HEK293 (cell line): ENCODE measurements at regions not wholly inside any gene's neighbourhood (a gene's known extent, or its start where the extent isn't known, plus 50 kb on each side); places are given as distances from the start of the nearest gene placed in this dataset.

Experiments used
- CTCF ChIA-PET: fragments of 350-600 bp; formaldehyde crosslinking; extraction: SDS; loops from one replicate; lab custom pipeline; 2021; ENCODE audit warnings: antibody characterized with exemption; lab: Yijun Ruan, JAX
- POLR2A ChIA-PET: fragments of 300-600 bp; formaldehyde crosslinking; extraction: SDS; loops from one replicate; lab custom pipeline; 2020; ENCODE audit warnings: antibody characterized with exemption, inconsistent platforms; lab: Yijun Ruan, JAX
- H3K27ac ChIP-seq: fragments of 200-500 bp; sonication (Bioruptor generic); 2 replicates; pipeline ENCODE4 v1.5.1; 2014; ENCODE audit warnings: low read depth, low read length, control low read depth, inconsistent platforms; ENCODE audit errors: extremely low read depth
- H3K36me3 ChIP-seq, 2 experiments: fragments of 200-500 bp in 1 of 2; sonication (Bioruptor generic) in 1 of 2; 1 replicate in 1 of 2; 2 replicates in 1 of 2; pipeline ENCODE4 v1.5.1; 2014 to 2017; ENCODE audit warnings: inconsistent platforms in 2 of 2, low read length in 2 of 2; ENCODE audit not compliant: control insufficient read depth in 2 of 2, insufficient read depth in 1 of 2
- H3K4me1 ChIP-seq: fragments of 200-500 bp; sonication (Bioruptor generic); 2 replicates; pipeline ENCODE4 v1.5.1; 2014; ENCODE audit warnings: mild to moderate bottlenecking, low read length, inconsistent platforms; ENCODE audit not compliant: control insufficient read depth, insufficient read depth
- H3K4me3 ChIP-seq: 2 replicates; pipeline ENCODE4 v1.5.1; 2011; ENCODE audit warnings: low read depth, mild to moderate bottlenecking, control low read depth, low read length, moderate library complexity
- H3K9me3 ChIP-seq: fragments of 200-500 bp; sonication (Bioruptor generic); 2 replicates; pipeline ENCODE4 v1.5.1; 2014; ENCODE audit warnings: low read depth, low read length, inconsistent platforms; ENCODE audit not compliant: control insufficient read depth, insufficient read depth
- EGR2 ChIP-seq: fragments of 450-650 bp; formaldehyde crosslinking; IDR thresholded peaks from 2 replicates; pipeline ENCODE4 v1.5.1; 2016; ENCODE audit warnings: low read depth, missing biosample characterization, missing genetic modification characterization
- HOXD13 ChIP-seq: sonication (generic); formaldehyde crosslinking; IDR thresholded peaks from 2 replicates; pipeline ENCODE4 v1.8.0; 2022; ENCODE audit warnings: missing genetic modification reagents, borderline replicate concordance
- OVOL3 ChIP-seq: fragments of 450-650 bp; formaldehyde crosslinking; IDR thresholded peaks from 2 replicates; pipeline ENCODE4 v1.5.1; 2016; ENCODE audit warnings: missing biosample characterization, missing genetic modification characterization
- SALL2 ChIP-seq: fragments of 450-650 bp; formaldehyde crosslinking; IDR thresholded peaks from 2 replicates; pipeline ENCODE4 v1.5.0; 2017; ENCODE audit warnings: missing biosample characterization, mild to moderate bottlenecking, missing genetic modification characterization, borderline replicate concordance
- SP7 ChIP-seq: fragments of 450-650 bp; formaldehyde crosslinking; IDR thresholded peaks from 2 replicates; pipeline ENCODE4 v1.5.1; 2016; ENCODE audit warnings: missing biosample characterization, missing genetic modification characterization
- TRIM28 ChIP-seq: IDR thresholded peaks from 2 replicates; pipeline ENCODE4 v1.6.1; 2011; ENCODE audit warnings: low read length, control low read depth, borderline replicate concordance
- YY2 ChIP-seq: fragments of 450-650 bp; formaldehyde crosslinking; IDR thresholded peaks from 2 replicates; pipeline ENCODE4 v1.5.1; 2016; ENCODE audit warnings: missing biosample characterization, missing genetic modification characterization
- ZBTB17 ChIP-seq: fragments of 450-650 bp; formaldehyde crosslinking; IDR thresholded peaks from 2 replicates; pipeline ENCODE4 v1.5.1; 2016; ENCODE audit warnings: missing biosample characterization, missing genetic modification characterization
- ZNF133 ChIP-seq: fragments of 450-650 bp; formaldehyde crosslinking; IDR thresholded peaks from 2 replicates; pipeline ENCODE4 v1.5.1; 2016; ENCODE audit warnings: missing biosample characterization, missing genetic modification characterization
- ZNF175 ChIP-seq: fragments of 450-650 bp; formaldehyde crosslinking; IDR thresholded peaks from 2 replicates; pipeline ENCODE4 v1.5.1; 2016; ENCODE audit warnings: missing biosample characterization, missing genetic modification characterization
- ZNF2 ChIP-seq: fragments of 450-650 bp; formaldehyde crosslinking; IDR thresholded peaks from 2 replicates; pipeline ENCODE4 v1.5.1; 2016; ENCODE audit warnings: missing biosample characterization, missing genetic modification characterization
- ZNF202 ChIP-seq: fragments of 450-650 bp; formaldehyde crosslinking; IDR thresholded peaks from 2 replicates; pipeline ENCODE4 v1.5.1; 2016; ENCODE audit warnings: missing biosample characterization, missing genetic modification characterization, borderline replicate concordance
- ZNF221 ChIP-seq: fragments of 450-650 bp; formaldehyde crosslinking; IDR thresholded peaks from 2 replicates; pipeline ENCODE4 v1.5.1; 2017; ENCODE audit warnings: missing biosample characterization, missing genetic modification characterization, borderline replicate concordance
- ZNF248 ChIP-seq: fragments of 450-650 bp; formaldehyde crosslinking; IDR thresholded peaks from 2 replicates; pipeline ENCODE4 v1.5.1; 2017; ENCODE audit warnings: missing biosample characterization, missing genetic modification characterization
- ZNF473 ChIP-seq: fragments of 450-650 bp; formaldehyde crosslinking; IDR thresholded peaks from 2 replicates; pipeline ENCODE4 v1.5.1; 2017; ENCODE audit warnings: missing biosample characterization, missing genetic modification characterization
- ZNF521 ChIP-seq: fragments of 450-650 bp; formaldehyde crosslinking; IDR thresholded peaks from 2 replicates; pipeline ENCODE4 v1.5.1; 2017; ENCODE audit warnings: missing biosample characterization, mild to moderate bottlenecking, missing genetic modification characterization
- ZNF624 ChIP-seq: fragments of 450-650 bp; formaldehyde crosslinking; IDR thresholded peaks from 2 replicates; pipeline ENCODE4 v1.5.1; 2017; ENCODE audit warnings: missing biosample characterization, missing genetic modification characterization
- ZNF837 ChIP-seq: fragments of 450-650 bp; formaldehyde crosslinking; IDR thresholded peaks from 2 replicates; pipeline ENCODE4 v1.5.1; 2016; ENCODE audit warnings: missing biosample characterization, missing genetic modification characterization
- TF ChIP-seq, protein P1 (sequence below): fragments of 450-650 bp; formaldehyde crosslinking; IDR thresholded peaks from 2 replicates; pipeline ENCODE4 v1.5.1; 2016; ENCODE audit warnings: missing biosample characterization, missing genetic modification characterization, low read depth
- TF ChIP-seq, protein P2 (sequence below): fragments of 450-650 bp; formaldehyde crosslinking; IDR thresholded peaks from 2 replicates; pipeline ENCODE4 v1.5.1; 2016; ENCODE audit warnings: missing biosample characterization, missing genetic modification characterization
- TF ChIP-seq, protein P3 (sequence below): fragments of 450-650 bp; formaldehyde crosslinking; IDR thresholded peaks from 2 replicates; pipeline ENCODE4 v1.5.1; 2016; ENCODE audit warnings: missing biosample characterization, missing genetic modification characterization, low read depth
- TF ChIP-seq, protein P4 (sequence below): fragments of 450-650 bp; formaldehyde crosslinking; IDR thresholded peaks from 2 replicates; pipeline ENCODE4 v1.5.1; 2016; ENCODE audit warnings: missing biosample characterization, missing genetic modification characterization
- TF ChIP-seq, protein P5 (sequence below): fragments of 450-650 bp; formaldehyde crosslinking; IDR thresholded peaks from 2 replicates; pipeline ENCODE4 v1.5.1; 2016; ENCODE audit warnings: missing biosample characterization, missing genetic modification characterization
- TF ChIP-seq, protein P6 (sequence below): fragments of 450-650 bp; formaldehyde crosslinking; IDR thresholded peaks from 2 replicates; pipeline ENCODE4 v1.5.1; 2017; ENCODE audit warnings: missing biosample characterization, missing genetic modification characterization

DNA sequence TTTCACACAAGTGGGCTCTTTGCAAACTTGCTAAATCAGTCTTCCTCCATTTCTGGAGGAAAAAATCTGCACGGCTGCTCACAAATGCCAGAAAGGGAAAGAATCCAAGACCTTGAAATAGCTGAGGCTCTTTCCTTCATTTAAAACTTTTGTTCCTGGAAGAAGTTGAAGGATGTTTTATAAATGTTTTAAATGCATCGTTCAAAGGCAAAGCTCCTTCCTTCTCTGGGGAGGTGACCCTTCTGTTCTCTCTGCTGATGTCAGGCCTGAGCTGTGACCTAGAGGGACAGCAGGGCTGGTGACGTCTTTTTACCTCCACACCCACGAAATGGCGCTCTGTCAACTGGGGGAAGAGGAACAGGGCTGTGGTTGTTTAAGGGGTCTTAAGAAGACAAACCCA, 376.4 kb upstream of the ZNF507 start:
- H3K27ac ChIP-seq, result no peak overlapping the region
- no peak overlapping the region for H3K4me3 ChIP-seq
- H3K9me3 ChIP-seq, result no peaks in the 10 kb centered on the region
- no peak for TF ChIP-seq ZNF624 (tag by site-specific recombination)
- no peak for TF ChIP-seq ZBTB17 (tag by site-specific recombination)
- TF ChIP-seq, protein P1, sequence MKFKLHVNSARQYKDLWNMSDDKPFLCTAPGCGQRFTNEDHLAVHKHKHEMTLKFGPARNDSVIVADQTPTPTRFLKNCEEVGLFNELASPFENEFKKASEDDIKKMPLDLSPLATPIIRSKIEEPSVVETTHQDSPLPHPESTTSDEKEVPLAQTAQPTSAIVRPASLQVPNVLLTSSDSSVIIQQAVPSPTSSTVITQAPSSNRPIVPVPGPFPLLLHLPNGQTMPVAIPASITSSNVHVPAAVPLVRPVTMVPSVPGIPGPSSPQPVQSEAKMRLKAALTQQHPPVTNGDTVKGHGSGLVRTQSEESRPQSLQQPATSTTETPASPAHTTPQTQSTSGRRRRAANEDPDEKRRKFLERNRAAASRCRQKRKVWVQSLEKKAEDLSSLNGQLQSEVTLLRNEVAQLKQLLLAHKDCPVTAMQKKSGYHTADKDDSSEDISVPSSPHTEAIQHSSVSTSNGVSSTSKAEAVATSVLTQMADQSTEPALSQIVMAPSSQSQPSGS (tag by site-specific recombination), result no peak
- TF ChIP-seq, protein P2, sequence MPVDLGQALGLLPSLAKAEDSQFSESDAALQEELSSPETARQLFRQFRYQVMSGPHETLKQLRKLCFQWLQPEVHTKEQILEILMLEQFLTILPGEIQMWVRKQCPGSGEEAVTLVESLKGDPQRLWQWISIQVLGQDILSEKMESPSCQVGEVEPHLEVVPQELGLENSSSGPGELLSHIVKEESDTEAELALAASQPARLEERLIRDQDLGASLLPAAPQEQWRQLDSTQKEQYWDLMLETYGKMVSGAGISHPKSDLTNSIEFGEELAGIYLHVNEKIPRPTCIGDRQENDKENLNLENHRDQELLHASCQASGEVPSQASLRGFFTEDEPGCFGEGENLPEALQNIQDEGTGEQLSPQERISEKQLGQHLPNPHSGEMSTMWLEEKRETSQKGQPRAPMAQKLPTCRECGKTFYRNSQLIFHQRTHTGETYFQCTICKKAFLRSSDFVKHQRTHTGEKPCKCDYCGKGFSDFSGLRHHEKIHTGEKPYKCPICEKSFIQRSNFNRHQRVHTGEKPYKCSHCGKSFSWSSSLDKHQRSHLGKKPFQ, result no peak
- ChIA-PET POLR2A (no interaction called here), CTCF (no interaction called here)
- no peaks in the 10 kb centered on the region for H3K4me1 ChIP-seq
- no peaks in the 10 kb centered on the region for H3K36me3 ChIP-seq

DNA sequence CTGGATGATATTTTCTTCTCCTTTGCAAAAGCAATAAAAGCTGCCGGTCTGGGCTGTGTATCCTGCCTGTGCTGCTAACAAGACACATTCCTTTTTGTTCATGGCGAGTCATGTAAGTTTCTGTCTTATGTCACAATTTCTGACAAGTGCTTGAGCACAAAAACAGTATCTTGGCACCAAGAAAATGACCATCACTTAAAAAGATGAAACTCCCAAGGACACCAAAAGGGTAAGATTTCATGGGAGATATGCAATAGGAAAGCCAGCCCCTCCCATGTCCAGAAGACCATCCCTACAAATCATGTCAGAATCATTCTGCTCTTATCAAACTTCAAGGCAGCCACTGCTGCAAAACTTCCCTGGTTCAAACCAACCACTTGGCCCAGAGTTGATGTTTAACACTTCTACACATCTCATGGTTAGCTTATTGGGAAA, 375.4 kb upstream of the ZNF507 start:
- H3K4me1 ChIP-seq, result no peaks in the 10 kb centered on the region
- ChIA-PET CTCF (no interaction called here), POLR2A (no interaction called here)
- H3K36me3 ChIP-seq, result no peaks in the 10 kb centered on the region
- TF ChIP-seq OVOL3 (tag by site-specific recombination), result no peak
- no peak for TF ChIP-seq ZNF221
- TF ChIP-seq EGR2 (tag by site-specific recombination), result no peak
- TF ChIP-seq SALL2, result no peak
- TF ChIP-seq ZNF248 (tag by site-specific recombination), result no peak
- no peak for TF ChIP-seq ZNF837
- TF ChIP-seq YY2 (tag by site-specific recombination), result no peak
- no peak for TF ChIP-seq ZNF2 (tag by site-specific recombination)
- no peak overlapping the region for H3K4me3 ChIP-seq
- H3K27ac ChIP-seq, result no peak overlapping the region
- H3K9me3 ChIP-seq, result no peaks in the 10 kb centered on the region

DNA sequence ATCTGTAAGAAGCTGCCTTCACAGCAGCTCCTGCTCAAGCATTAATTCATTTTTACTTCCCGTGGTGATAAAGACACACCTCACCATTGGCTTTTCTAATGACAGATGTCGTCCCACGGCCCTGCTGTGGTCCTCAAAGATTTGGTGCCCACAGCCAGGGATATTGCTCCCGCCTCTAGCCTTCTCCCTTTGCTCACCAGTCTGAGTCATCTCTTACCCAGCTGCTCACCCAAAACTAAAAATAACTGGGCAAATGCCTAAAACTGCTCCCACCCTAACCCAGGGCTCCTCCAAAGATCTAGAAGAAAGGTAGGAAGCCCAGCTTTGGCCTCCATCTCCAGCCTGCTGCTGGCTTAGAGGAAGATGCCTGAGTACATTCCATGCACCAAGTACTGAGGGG, 371.1 kb upstream of the ZNF507 start:
- H3K4me3 ChIP-seq, result no peak overlapping the region
- no peaks in the 10 kb centered on the region; a peak in 1 of 3 replicates for H3K36me3 ChIP-seq
- H3K9me3 ChIP-seq, result no peaks in the 10 kb centered on the region
- CTCF ChIA-PET, result interaction anchor here (0.7 kb wide), 2 partner anchors 9 to 1458 kb away, joined by 3 read pairs; no protein-coding TSS in a partner anchor
- POLR2A ChIA-PET, result no interaction called here
- H3K4me1 ChIP-seq, result no peaks in the 10 kb centered on the region
- H3K27ac ChIP-seq, result no peak overlapping the region
- TF ChIP-seq ZNF133 (tag by site-specific recombination), result no peak
- TF ChIP-seq ZNF521, result no peak
- TF ChIP-seq, protein P3, sequence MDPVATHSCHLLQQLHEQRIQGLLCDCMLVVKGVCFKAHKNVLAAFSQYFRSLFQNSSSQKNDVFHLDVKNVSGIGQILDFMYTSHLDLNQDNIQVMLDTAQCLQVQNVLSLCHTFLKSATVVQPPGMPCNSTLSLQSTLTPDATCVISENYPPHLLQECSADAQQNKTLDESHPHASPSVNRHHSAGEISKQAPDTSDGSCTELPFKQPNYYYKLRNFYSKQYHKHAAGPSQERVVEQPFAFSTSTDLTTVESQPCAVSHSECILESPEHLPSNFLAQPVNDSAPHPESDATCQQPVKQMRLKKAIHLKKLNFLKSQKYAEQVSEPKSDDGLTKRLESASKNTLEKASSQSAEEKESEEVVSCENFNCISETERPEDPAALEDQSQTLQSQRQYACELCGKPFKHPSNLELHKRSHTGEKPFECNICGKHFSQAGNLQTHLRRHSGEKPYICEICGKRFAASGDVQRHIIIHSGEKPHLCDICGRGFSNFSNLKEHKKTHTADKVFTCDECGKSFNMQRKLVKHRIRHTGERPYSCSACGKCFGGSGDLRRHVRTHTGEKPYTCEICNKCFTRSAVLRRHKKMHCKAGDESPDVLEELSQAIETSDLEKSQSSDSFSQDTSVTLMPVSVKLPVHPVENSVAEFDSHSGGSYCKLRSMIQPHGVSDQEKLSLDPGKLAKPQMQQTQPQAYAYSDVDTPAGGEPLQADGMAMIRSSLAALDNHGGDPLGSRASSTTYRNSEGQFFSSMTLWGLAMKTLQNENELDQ (tag by site-specific recombination), result no peak
- TF ChIP-seq, protein P4, sequence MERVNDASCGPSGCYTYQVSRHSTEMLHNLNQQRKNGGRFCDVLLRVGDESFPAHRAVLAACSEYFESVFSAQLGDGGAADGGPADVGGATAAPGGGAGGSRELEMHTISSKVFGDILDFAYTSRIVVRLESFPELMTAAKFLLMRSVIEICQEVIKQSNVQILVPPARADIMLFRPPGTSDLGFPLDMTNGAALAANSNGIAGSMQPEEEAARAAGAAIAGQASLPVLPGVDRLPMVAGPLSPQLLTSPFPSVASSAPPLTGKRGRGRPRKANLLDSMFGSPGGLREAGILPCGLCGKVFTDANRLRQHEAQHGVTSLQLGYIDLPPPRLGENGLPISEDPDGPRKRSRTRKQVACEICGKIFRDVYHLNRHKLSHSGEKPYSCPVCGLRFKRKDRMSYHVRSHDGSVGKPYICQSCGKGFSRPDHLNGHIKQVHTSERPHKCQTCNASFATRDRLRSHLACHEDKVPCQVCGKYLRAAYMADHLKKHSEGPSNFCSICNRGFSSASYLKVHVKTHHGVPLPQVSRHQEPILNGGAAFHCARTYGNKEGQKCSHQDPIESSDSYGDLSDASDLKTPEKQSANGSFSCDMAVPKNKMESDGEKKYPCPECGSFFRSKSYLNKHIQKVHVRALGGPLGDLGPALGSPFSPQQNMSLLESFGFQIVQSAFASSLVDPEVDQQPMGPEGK (tag by site-specific recombination), result no peak
- TF ChIP-seq, protein P5, sequence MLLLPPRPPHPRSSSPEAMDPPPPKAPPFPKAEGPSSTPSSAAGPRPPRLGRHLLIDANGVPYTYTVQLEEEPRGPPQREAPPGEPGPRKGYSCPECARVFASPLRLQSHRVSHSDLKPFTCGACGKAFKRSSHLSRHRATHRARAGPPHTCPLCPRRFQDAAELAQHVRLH (tag by site-specific recombination), result no peak
- TF ChIP-seq ZNF175, result no peak
- no peak for TF ChIP-seq ZNF473 (tag by site-specific recombination)
- TF ChIP-seq, protein P6, sequence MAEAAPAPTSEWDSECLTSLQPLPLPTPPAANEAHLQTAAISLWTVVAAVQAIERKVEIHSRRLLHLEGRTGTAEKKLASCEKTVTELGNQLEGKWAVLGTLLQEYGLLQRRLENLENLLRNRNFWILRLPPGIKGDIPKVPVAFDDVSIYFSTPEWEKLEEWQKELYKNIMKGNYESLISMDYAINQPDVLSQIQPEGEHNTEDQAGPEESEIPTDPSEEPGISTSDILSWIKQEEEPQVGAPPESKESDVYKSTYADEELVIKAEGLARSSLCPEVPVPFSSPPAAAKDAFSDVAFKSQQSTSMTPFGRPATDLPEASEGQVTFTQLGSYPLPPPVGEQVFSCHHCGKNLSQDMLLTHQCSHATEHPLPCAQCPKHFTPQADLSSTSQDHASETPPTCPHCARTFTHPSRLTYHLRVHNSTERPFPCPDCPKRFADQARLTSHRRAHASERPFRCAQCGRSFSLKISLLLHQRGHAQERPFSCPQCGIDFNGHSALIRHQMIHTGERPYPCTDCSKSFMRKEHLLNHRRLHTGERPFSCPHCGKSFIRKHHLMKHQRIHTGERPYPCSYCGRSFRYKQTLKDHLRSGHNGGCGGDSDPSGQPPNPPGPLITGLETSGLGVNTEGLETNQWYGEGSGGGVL (tag by site-specific recombination), result no peak
- TF ChIP-seq ZNF202 (tag by site-specific recombination), result no peak
- no peak for TF ChIP-seq SP7 (tag by site-specific recombination)
- no peak for TF ChIP-seq YY2 (tag by site-specific recombination)
- no peak for TF ChIP-seq TRIM28
- no peak for TF ChIP-seq HOXD13
